PC-3 (cell line): ENCODE measurements at regions not wholly inside any gene's neighbourhood (a gene's known extent, or its start where the extent isn't known, plus 50 kb on each side); places are given as distances from the start of the nearest gene placed in this dataset.

Experiments used
- EZH2 ChIP-seq: fragments of 300-600 bp; sonication (generic); IDR thresholded peaks from one replicate; pipeline ENCODE4 v1.6.1; 2017; ENCODE audit warnings: antibody characterized with exemption, mild to moderate bottlenecking, low read length; ENCODE audit not compliant: unreplicated experiment
- EZH2phosphoT487 ChIP-seq: fragments of 300-600 bp; sonication (generic); IDR thresholded peaks from 2 replicates; pipeline ENCODE4 v1.6.1; 2018; ENCODE audit warnings: mild to moderate bottlenecking, antibody characterized with exemption, low read length, borderline replicate concordance
- TF ChIP-seq, protein P1 (sequence below): fragments of 300-600 bp; sonication (generic); conservative IDR thresholded peaks from 2 replicates; pipeline ENCODE4 v1.5.1; 2017; ENCODE audit warnings: antibody characterized with exemption, low read depth, mild to moderate bottlenecking, low read length

DNA sequence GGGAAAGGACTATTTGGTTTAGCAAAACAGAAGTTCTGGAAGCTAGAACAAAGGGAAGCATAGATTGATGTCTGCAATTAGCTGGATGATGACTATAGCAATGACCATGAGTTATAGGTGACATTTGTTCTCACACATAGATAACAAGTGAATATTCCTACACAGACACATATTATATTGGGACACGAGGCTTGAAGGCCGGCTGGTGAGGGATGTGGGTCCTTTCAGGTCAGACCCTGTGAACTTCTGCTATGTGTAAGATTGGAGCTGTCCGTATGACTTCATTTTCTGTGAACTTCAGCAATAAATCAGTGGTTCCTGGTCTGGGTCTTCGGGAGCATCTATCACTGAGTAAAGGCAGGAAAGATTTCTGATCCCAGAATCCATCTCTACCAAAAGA lies 253.6 kb upstream of the CFAP20DC start:
- TF ChIP-seq, protein P1, sequence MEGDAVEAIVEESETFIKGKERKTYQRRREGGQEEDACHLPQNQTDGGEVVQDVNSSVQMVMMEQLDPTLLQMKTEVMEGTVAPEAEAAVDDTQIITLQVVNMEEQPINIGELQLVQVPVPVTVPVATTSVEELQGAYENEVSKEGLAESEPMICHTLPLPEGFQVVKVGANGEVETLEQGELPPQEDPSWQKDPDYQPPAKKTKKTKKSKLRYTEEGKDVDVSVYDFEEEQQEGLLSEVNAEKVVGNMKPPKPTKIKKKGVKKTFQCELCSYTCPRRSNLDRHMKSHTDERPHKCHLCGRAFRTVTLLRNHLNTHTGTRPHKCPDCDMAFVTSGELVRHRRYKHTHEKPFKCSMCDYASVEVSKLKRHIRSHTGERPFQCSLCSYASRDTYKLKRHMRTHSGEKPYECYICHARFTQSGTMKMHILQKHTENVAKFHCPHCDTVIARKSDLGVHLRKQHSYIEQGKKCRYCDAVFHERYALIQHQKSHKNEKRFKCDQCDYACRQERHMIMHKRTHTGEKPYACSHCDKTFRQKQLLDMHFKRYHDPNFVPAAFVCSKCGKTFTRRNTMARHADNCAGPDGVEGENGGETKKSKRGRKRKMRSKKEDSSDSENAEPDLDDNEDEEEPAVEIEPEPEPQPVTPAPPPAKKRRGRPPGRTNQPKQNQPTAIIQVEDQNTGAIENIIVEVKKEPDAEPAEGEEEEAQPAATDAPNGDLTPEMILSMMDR = no peak
- TF ChIP-seq EZH2 (no peak), EZH2phosphoT487 (no peak)
